HCT116 (cell line): ENCODE measurements at regions not wholly inside any gene's neighbourhood (a gene's known extent, or its start where the extent isn't known, plus 50 kb on each side); places are given as distances from the start of the nearest gene placed in this dataset.

Experiments used
- ATAC-seq: fragments of 200-7000 bp; cut with Tn5 transposase; 2 replicates; pipeline ENCODE4 v1.9.1; 2020; ENCODE audit warnings: mild to moderate bottlenecking, moderate library complexity
- BruUV-seq: library from RNA; stranded (reverse); fragments of 400-500 nt; replicated peaks from 2 replicates; lab custom pipeline; 2021; lab: Mats Ljungman, UMichigan
- CTCF ChIA-PET: fragments of 300-600 bp; sonication (Branson Sonifier 250); formaldehyde crosslinking; loops from one replicate; lab custom pipeline; 2021; ENCODE audit warnings: antibody characterized with exemption; lab: Charles Lee
- POLR2A ChIA-PET: fragments of 300-600, 350-600 bp; sonication (Branson Sonifier 250); formaldehyde crosslinking; loops from one replicate; lab custom pipeline; 2021; ENCODE audit warnings: antibody characterized with exemption; lab: Charles Lee
- RAD21 ChIA-PET, 2 experiments: fragments of 300-600 bp; sonication (Branson Sonifier 250); formaldehyde crosslinking; loops; one replicate each; lab custom pipeline; 2023; ENCODE audit warnings: low total read pairs in 2 of 2; ENCODE audit not compliant: uncharacterized antibody in 2 of 2, unreplicated experiment in 2 of 2, low non-redundant PET in 1 of 2; lab: Charles Lee
- DNase-seq: peaks from one replicate; pipeline ENCODE4 v3.0.0-alpha.2; 2010; ENCODE audit warnings: low read depth, low spot score
- H2AFZ ChIP-seq: fragments of 200-600 bp; shearing (Covaris generic), sonication (generic); 2 replicates; pipeline ENCODE4 v1.6.1; 2017; ENCODE audit warnings: low read depth, mixed run types, mixed read lengths, antibody characterized with exemption, low read length; ENCODE audit not compliant: poor library complexity, severe bottlenecking
- H3K27ac ChIP-seq: 2 replicates; pipeline ENCODE4 v1.5.1; 2012; ENCODE audit warnings: low read depth, low read length
- H3K27me3 ChIP-seq: fragments of 200-600 bp; sonication (generic); 2 replicates; pipeline ENCODE4 v1.6.1; 2016; ENCODE audit warnings: mixed run types, low read length, mixed read lengths; ENCODE audit not compliant: insufficient read depth
- H3K36me3 ChIP-seq, 2 experiments: fragments of 200-500 bp in 1 of 2; fragments of 200-600 bp in 1 of 2; sonication (Bioruptor generic) in 1 of 2; sonication (generic) in 1 of 2; 2 replicates each; pipeline versions ENCODE4 v1.5.1 to v1.6.1; 2014 to 2016; ENCODE audit warnings: low read length in 2 of 2, inconsistent platforms in 1 of 2, mixed read lengths in 1 of 2, mixed run types in 1 of 2; ENCODE audit not compliant: insufficient read depth in 2 of 2, control insufficient read depth in 1 of 2
- H3K4me1 ChIP-seq, 2 experiments: fragments of 200-600 bp in 1 of 2; sonication (generic) in 1 of 2; 2 replicates each; pipeline versions ENCODE4 v1.5.1 to v1.6.1; 2012 to 2017; ENCODE audit warnings: low read length in 2 of 2, inconsistent platforms in 1 of 2, mild to moderate bottlenecking in 1 of 2, mixed read lengths in 1 of 2, mixed run types in 1 of 2, moderate library complexity in 1 of 2; ENCODE audit not compliant: insufficient read depth in 2 of 2, control insufficient read depth in 1 of 2
- H3K4me2 ChIP-seq: fragments of 200-600 bp; sonication (generic); 2 replicates; pipeline ENCODE4 v1.6.1; 2017; ENCODE audit warnings: mixed run types, low read length, mixed read lengths
- H3K4me3 ChIP-seq, 2 experiments: fragments of 200-600 bp in 1 of 2; sonication (generic) in 1 of 2; replicated peaks in 1 of 2; 2 replicates each; pipeline ENCODE4 v1.5.1; 2011 to 2016; ENCODE audit warnings: low read length in 2 of 2, control low read depth in 1 of 2, low read depth in 1 of 2, mild to moderate bottlenecking in 1 of 2, mixed read lengths in 1 of 2, mixed run types in 1 of 2
- H3K79me2 ChIP-seq: fragments of 200-600 bp; sonication (generic); 2 replicates; pipeline ENCODE4 v1.6.1; 2017; ENCODE audit warnings: mild to moderate bottlenecking, mixed run types, low read length, moderate library complexity, mixed read lengths; ENCODE audit not compliant: insufficient read depth
- H3K9ac ChIP-seq: fragments of 200-600 bp; sonication (generic); 2 replicates; pipeline ENCODE4 v1.6.1; 2016; ENCODE audit warnings: low read length, mixed read lengths
- H3K9me2 ChIP-seq: fragments of 200-600 bp; sonication (generic), shearing (Covaris generic); 2 replicates; pipeline ENCODE4 v1.6.1; 2017; ENCODE audit warnings: mixed run types, mild to moderate bottlenecking, moderate library complexity; ENCODE audit not compliant: insufficient read depth
- H3K9me3 ChIP-seq, 2 experiments: fragments of 200-500 bp in 1 of 2; fragments of 200-600 bp in 1 of 2; sonication (Bioruptor generic) in 1 of 2; sonication (generic) in 1 of 2; 2 replicates each; pipeline ENCODE4 v1.6.1; 2014 to 2017; ENCODE audit warnings: low read length in 2 of 2, mixed read lengths in 2 of 2, inconsistent platforms in 1 of 2, low read depth in 1 of 2, mild to moderate bottlenecking in 1 of 2, mixed run types in 1 of 2, moderate library complexity in 1 of 2; ENCODE audit not compliant: control insufficient read depth in 1 of 2, insufficient read depth in 1 of 2
- H4K20me1 ChIP-seq: fragments of 200-600 bp; sonication (generic), shearing (Covaris generic); 2 replicates; pipeline ENCODE4 v1.6.1; 2017; ENCODE audit warnings: mixed run types, mild to moderate bottlenecking, moderate library complexity; ENCODE audit not compliant: insufficient read depth
- CBX3 ChIP-seq: IDR thresholded peaks from 2 replicates; pipeline ENCODE4 v1.6.1; 2012; ENCODE audit warnings: low read depth
- CEBPB ChIP-seq: IDR thresholded peaks from 2 replicates; pipeline ENCODE4 v1.6.1; 2012; ENCODE audit warnings: low read depth
- CTCF ChIP-seq, 3 experiments: fragments of 200-600 bp in 1 of 3; sonication (generic) in 1 of 3; IDR thresholded peaks in 2 of 3; conservative IDR thresholded peaks in 1 of 3; 2 replicates each; pipeline ENCODE4 v1.5.1; 2012 to 2017; ENCODE audit warnings: low read depth in 2 of 3, low read length in 2 of 3, antibody characterized with exemption in 1 of 3, borderline replicate concordance in 1 of 3, control low read depth in 1 of 3, mild to moderate bottlenecking in 1 of 3, mixed read lengths in 1 of 3, mixed run types in 1 of 3, moderate library complexity in 1 of 3; ENCODE audit not compliant: insufficient read depth in 1 of 3
- EGR1 ChIP-seq: IDR thresholded peaks from 2 replicates; pipeline ENCODE4 v1.6.1; 2012; ENCODE audit warnings: low read depth
- EZH2phosphoT487 ChIP-seq: fragments of 200-600 bp; IDR thresholded peaks from 2 replicates; pipeline ENCODE4 v1.6.1; 2018; ENCODE audit warnings: antibody characterized with exemption, borderline replicate concordance
- JUND ChIP-seq: IDR thresholded peaks from 2 replicates; pipeline ENCODE4 v1.6.1; 2012
- MAX ChIP-seq: IDR thresholded peaks from 2 replicates; pipeline ENCODE4 v1.6.1; 2012
- POLR2A ChIP-seq: IDR thresholded peaks from 2 replicates; pipeline ENCODE4 v1.7.0; 2011; ENCODE audit warnings: borderline replicate concordance; ENCODE audit not compliant: insufficient read depth, insufficient read length; ENCODE audit errors: extremely low read depth
- SIN3A ChIP-seq: IDR thresholded peaks from 2 replicates; pipeline ENCODE4 v1.6.1; 2012; ENCODE audit warnings: low read depth
- YY1 ChIP-seq: IDR thresholded peaks from 2 replicates; pipeline ENCODE4 v1.6.1; 2011; ENCODE audit warnings: low read length, low read depth, moderate library complexity, mild to moderate bottlenecking; ENCODE audit not compliant: insufficient replicate concordance; ENCODE audit errors: extremely low read depth
- ZNF274 ChIP-seq: fragments of 200-500 bp; sonication (Bioruptor generic); IDR thresholded peaks from 2 replicates; pipeline ENCODE4 v1.6.1; 2014; ENCODE audit warnings: mild to moderate bottlenecking, low read depth, low read length, inconsistent platforms
- intact Hi-C: fragments of 100-400 bp; cut with micrococcal nuclease; formaldehyde crosslinking; loops from 2 replicates; pipeline ENCODE4 v1.10.0; 2022

- intact Hi-C loops = no loop called here
- RAD21 ChIA-PET = no interaction called here
Observed at GRCh38 chr10:84925495-84925894, 597.1 kb downstream of the CCSER2 start.

More at GRCh38 chr10:84925495-84925894, 597.1 kb downstream of the CCSER2 start:
- POLR2A ChIA-PET = no interaction called here
- no TSS peak for BruUV-seq
- Histone ChIP-seq H4K20me1 (no peaks in the 10 kb centered on the region), H2AFZ (no peak overlapping the region), H3K4me2 (no peak overlapping the region), H3K4me1 (no peaks in the 10 kb centered on the region), H3K27ac (no peak overlapping the region), H3K79me2 (no peaks in the 10 kb centered on the region), H3K4me3 (no peak overlapping the region), H3K9me3 (no peaks in the 10 kb centered on the region), H3K9ac (no peak overlapping the region), H3K36me3 (no peaks in the 10 kb centered on the region), H3K9me2 (no peaks in the 10 kb centered on the region), H3K27me3 (no peaks in the 10 kb centered on the region)
- CTCF ChIA-PET = no interaction called here
- ATAC-seq (no peak), DNase-seq (no peak)
- no peak for TF ChIP-seq CBX3
- no peak for TF ChIP-seq SIN3A
- no peak for TF ChIP-seq CEBPB
- no peak for TF ChIP-seq EGR1
- no peak for TF ChIP-seq EZH2phosphoT487
- no peak for TF ChIP-seq YY1
- TF ChIP-seq JUND = no peak
- no peak for TF ChIP-seq MAX
- no peak for TF ChIP-seq CTCF (IDR thresholded peaks at IDR 0.05 in 2 of 3, conservative IDR thresholded peaks at IDR 0.05 in 1 of 3; ENCODE audit: borderline replicate concordance in 1 of 3, insufficient read depth in 1 of 3, low read depth in 2 of 3, low read length in 2 of 3)
- TF ChIP-seq ZNF274 = no peak
- no peak for TF ChIP-seq POLR2A
